Neutrophil (primary cell): ENCODE measurements at regions not wholly inside any gene's neighbourhood (a gene's known extent, or its start where the extent isn't known, plus 50 kb on each side); places are given as distances from the start of the nearest gene placed in this dataset.

Experiments used
- H3K27ac ChIP-seq: fragments of 200-600 bp; sonication (generic); 2 replicates; pipeline ENCODE4 v1.5.1; 2016; ENCODE audit warnings: mild to moderate bottlenecking, moderate library complexity
- H3K27me3 ChIP-seq: fragments of 200-600 bp; sonication (generic); 2 replicates; pipeline ENCODE4 v1.6.0; 2016; ENCODE audit warnings: mild to moderate bottlenecking
- H3K36me3 ChIP-seq: fragments of 200-600 bp; sonication (generic); 2 replicates; pipeline ENCODE4 v1.5.1; 2017
- H3K4me1 ChIP-seq, 2 experiments: fragments of 200-600 bp in 1 of 2; sonication (generic) in 1 of 2; 1 replicate in 1 of 2; 2 replicates in 1 of 2; pipeline versions ENCODE4 v1.5.1 to v1.6.1; 2013 to 2016; ENCODE audit warnings: low read depth in 1 of 2, low read length in 1 of 2, mild to moderate bottlenecking in 1 of 2, moderate library complexity in 1 of 2; ENCODE audit not compliant: control insufficient read depth in 1 of 2, insufficient read depth in 1 of 2
- H3K4me3 ChIP-seq, 2 experiments: fragments of 200-600 bp in 1 of 2; sonication (generic) in 1 of 2; 1 replicate in 1 of 2; 2 replicates in 1 of 2; pipeline ENCODE4 v1.5.1; 2013 to 2016; ENCODE audit warnings: low read depth in 1 of 2, low read length in 1 of 2, mild to moderate bottlenecking in 1 of 2, moderate library complexity in 1 of 2
- H3K9me3 ChIP-seq: fragments of 200-600 bp; sonication (generic); 2 replicates; pipeline ENCODE4 v1.5.1; 2016
- TF ChIP-seq, protein P1 (sequence below): fragments of 200-600 bp; sonication (generic); IDR thresholded peaks from 2 replicates; pipeline ENCODE4 v1.5.1; 2016; ENCODE audit warnings: antibody characterized with exemption

DNA sequence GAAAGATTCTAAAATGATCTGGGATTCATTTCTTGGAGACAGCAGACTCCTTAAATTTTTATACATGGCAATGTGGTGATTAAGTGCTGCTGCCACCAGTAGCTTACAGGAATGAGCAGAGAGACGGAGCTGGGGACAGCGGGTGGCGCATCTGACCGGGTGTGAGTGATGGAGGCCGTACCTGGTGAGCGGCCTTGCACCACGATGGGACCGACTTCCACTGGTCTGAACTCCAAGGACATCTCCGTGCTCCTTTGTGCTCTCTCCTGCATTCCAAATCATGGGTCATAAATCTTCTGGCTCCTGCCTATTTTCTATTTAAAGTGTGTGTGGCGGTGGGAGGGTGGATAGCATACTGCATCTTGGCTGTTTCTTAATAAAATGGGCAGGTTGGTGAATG is 262.6 kb downstream of the ABHD5 start:
- Histone ChIP-seq H3K27ac (no peak overlapping the region), H3K36me3 (no peaks in the 10 kb centered on the region), H3K4me3 (no peak overlapping the region), H3K4me1 (no peaks in the 10 kb centered on the region), H3K9me3 (no peaks in the 10 kb centered on the region), H3K27me3 (peaks cover 84% of the 10 kb centered on the region)
- TF ChIP-seq, protein P1, sequence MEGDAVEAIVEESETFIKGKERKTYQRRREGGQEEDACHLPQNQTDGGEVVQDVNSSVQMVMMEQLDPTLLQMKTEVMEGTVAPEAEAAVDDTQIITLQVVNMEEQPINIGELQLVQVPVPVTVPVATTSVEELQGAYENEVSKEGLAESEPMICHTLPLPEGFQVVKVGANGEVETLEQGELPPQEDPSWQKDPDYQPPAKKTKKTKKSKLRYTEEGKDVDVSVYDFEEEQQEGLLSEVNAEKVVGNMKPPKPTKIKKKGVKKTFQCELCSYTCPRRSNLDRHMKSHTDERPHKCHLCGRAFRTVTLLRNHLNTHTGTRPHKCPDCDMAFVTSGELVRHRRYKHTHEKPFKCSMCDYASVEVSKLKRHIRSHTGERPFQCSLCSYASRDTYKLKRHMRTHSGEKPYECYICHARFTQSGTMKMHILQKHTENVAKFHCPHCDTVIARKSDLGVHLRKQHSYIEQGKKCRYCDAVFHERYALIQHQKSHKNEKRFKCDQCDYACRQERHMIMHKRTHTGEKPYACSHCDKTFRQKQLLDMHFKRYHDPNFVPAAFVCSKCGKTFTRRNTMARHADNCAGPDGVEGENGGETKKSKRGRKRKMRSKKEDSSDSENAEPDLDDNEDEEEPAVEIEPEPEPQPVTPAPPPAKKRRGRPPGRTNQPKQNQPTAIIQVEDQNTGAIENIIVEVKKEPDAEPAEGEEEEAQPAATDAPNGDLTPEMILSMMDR = no peak

DNA sequence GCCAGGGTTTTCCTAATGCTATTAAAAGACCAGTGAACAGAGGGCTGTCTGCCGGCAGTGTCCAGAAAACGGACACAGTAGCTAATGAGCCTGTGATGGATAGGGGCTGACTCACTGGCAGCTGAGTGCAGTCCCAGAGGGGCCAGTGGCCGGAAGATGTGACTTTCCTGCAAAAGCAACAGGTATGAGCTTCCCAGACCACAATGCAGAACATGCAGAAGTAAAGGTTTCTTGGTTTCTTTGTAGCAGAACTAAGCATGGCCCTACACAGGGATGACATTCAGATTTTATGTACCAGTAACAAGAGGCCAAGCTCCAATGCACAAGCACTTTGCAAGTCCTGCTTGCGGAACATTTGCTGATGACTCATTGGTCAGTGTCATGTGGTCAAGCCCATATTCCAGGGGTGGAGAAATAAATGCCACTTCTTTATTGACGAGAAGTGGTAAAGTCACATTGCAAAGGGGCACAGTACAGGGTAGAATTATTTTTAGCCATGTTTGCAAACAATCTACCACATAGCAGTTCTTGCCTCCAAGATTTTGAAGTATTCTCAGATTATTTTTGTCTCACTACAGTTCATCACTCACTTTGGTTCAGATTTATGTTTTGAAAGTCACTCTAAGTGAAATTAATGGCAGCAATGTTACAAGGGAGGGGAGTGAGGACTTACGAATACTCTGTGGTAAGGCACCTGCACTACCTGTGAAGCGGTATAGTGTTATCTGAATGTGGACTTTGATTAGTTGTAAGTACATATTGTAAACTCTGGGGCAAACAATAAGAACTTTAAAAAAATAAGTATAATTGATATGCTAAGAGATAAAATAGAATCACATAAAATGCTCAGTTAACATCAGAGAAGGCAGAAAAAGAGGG is 263.3 kb downstream of the ABHD5 start:
- Histone ChIP-seq H3K4me3 (no peak overlapping the region), H3K27ac (no peak overlapping the region), H3K4me1 (no peaks in the 10 kb centered on the region), H3K36me3 (no peaks in the 10 kb centered on the region), H3K9me3 (no peaks in the 10 kb centered on the region), H3K27me3 (peaks cover 80% of the 10 kb centered on the region)
- TF ChIP-seq, protein P1 = no peak

DNA sequence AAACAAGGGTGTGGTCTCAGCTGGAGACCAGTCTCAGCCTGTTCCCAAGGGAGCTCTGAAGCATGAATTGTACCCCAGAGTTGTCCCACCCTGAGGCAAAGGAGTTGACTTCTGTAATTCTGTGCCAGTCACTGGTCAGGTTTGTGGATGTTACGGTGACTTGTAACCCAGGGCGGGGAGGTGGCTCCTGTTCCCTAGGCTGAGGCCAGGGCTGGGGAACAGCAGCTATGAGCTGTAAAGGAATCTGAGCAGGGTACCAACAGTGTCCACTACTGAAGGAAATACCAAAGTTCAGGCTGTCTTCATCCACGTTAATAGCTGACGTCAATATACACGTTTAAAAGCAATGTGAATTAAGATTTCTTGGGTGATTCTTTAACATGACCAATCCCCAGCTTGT is 266.2 kb downstream of the ABHD5 start:
- no peak overlapping the region for H3K4me3 ChIP-seq
- TF ChIP-seq, protein P1 = no peak
- H3K27me3 ChIP-seq = peaks cover 54% of the 10 kb centered on the region
- H3K27ac ChIP-seq = no peak overlapping the region
- H3K36me3 ChIP-seq = no peaks in the 10 kb centered on the region
- H3K4me1 ChIP-seq = peaks cover 0 to 8% of the 10 kb centered on the region in 2 experiments
- H3K9me3 ChIP-seq = no peaks in the 10 kb centered on the region

DNA sequence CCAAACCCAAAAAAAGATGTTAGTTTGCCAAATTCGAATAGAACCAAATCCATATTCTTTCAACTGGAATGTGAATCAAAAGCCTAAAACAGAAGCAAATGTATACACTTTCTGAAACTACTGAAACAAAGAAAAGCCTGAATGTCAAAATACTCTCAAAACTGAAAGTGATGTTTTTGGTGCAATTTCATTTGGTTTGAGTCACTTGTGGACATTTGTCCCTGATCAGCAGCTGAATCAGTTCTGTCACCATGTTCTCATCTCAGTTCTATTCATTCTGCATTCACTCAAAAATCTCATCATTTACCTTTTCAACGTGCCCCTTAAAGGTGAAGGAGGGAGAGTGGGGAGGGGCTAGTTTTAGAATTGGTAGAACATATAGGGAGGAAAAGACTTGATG is 266.8 kb downstream of the ABHD5 start:
- no peaks in the 10 kb centered on the region for H3K36me3 ChIP-seq
- peaks cover 60% of the 10 kb centered on the region for H3K27me3 ChIP-seq
- peaks cover 0 to 8% of the 10 kb centered on the region in 2 experiments for H3K4me1 ChIP-seq
- no peaks in the 10 kb centered on the region for H3K9me3 ChIP-seq
- no peak overlapping the region for H3K4me3 ChIP-seq
- TF ChIP-seq, protein P1 = no peak
- H3K27ac ChIP-seq = no peak overlapping the region

DNA sequence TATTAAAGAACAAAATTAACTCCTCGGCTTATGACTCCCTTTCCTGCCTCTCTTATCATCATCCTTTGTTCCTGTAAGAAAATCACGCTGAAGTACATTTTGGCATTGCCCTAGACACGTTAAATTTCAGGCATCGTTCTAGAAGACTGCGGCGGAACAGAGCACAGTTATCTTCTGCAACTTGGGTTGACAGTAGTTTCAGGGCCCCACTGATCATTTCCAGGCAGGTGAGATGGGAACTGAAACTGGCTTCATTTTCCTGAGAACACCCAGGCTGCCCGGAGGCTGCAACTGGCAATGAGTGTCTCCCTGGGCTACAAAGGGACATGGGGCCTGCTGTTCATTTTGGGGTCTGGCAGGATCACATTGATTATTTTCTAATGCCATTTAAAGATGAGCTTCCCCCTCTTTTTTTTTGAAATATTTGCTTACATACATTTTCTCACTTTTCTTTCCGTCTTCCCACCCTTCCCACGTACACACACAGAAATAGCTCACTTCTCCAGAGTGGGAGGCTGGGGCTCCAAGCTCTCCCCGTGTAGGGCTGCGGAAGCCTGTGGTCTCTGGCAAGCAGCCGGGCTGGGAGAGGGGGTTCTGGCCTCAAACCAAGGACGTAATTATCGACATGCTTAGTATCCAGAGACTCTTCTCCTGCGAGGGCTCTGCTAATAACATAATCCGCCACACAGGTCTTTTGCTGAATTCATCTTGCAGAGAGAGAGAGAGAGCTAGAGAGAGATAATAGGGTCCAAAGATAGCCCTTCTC is 267.4 kb downstream of the ABHD5 start:
- Histone ChIP-seq H3K4me3 (no peak overlapping the region), H3K9me3 (no peaks in the 10 kb centered on the region), H3K4me1 (peaks cover 0 to 8% of the 10 kb centered on the region in 2 experiments), H3K27me3 (peaks cover 59% of the 10 kb centered on the region), H3K27ac (no peak overlapping the region), H3K36me3 (no peaks in the 10 kb centered on the region)
- TF ChIP-seq, protein P1 = no peak
